ENCODE measurements at regions not wholly inside any gene's neighbourhood (a gene's known extent, or its start where the extent isn't known, plus 50 kb on each side); places are given as distances from the start of the nearest gene placed in this dataset.

DNA sequence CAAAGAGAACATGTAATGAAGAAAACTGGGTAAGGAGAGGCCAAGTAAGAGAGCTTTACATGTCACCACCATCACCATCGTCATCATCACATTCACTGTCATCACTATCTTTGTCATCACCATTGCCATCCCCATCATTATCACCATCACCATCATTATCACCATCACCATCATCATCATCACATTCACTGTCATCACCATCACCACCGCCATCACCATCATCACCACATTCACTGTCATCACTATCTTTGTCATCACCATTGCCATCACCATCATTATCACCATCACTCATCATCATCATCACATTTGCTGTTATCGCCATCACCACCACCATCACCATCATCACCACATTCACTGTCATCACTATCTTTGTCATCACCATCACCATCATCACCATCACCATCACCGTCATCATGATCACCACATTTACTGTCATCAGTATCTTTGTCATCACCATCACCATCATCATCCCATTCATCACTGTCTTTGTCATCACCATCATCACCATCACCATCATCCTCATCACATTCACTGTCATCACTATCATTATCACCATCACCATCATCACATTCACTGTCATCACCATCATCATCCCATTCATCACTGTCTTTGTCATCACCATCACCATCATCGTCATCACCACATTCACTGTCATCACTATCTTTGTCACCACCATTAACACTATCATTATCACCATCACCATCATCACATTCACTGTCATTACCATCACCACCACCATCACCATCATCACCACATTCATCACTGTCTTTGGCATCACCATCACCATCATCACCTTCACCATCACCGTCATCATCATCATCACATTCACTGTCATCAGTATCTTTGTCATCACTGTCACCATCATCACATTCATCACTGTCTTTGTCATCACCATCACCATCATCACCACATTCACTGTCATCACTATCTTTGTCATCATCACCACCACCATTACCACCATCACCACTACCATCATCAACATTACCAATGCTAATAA, 172.3 kb downstream of the ERMARD start:
- TF ChIP-seq, protein P1, sequence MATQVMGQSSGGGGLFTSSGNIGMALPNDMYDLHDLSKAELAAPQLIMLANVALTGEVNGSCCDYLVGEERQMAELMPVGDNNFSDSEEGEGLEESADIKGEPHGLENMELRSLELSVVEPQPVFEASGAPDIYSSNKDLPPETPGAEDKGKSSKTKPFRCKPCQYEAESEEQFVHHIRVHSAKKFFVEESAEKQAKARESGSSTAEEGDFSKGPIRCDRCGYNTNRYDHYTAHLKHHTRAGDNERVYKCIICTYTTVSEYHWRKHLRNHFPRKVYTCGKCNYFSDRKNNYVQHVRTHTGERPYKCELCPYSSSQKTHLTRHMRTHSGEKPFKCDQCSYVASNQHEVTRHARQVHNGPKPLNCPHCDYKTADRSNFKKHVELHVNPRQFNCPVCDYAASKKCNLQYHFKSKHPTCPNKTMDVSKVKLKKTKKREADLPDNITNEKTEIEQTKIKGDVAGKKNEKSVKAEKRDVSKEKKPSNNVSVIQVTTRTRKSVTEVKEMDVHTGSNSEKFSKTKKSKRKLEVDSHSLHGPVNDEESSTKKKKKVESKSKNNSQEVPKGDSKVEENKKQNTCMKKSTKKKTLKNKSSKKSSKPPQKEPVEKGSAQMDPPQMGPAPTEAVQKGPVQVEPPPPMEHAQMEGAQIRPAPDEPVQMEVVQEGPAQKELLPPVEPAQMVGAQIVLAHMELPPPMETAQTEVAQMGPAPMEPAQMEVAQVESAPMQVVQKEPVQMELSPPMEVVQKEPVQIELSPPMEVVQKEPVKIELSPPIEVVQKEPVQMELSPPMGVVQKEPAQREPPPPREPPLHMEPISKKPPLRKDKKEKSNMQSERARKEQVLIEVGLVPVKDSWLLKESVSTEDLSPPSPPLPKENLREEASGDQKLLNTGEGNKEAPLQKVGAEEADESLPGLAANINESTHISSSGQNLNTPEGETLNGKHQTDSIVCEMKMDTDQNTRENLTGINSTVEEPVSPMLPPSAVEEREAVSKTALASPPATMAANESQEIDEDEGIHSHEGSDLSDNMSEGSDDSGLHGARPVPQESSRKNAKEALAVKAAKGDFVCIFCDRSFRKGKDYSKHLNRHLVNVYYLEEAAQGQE (IDR thresholded peaks at IDR 0.05; ENCODE audit: insufficient read depth in 1 of 2, low read depth in 2 of 2, low read length in 2 of 2) = no peak

DNA sequence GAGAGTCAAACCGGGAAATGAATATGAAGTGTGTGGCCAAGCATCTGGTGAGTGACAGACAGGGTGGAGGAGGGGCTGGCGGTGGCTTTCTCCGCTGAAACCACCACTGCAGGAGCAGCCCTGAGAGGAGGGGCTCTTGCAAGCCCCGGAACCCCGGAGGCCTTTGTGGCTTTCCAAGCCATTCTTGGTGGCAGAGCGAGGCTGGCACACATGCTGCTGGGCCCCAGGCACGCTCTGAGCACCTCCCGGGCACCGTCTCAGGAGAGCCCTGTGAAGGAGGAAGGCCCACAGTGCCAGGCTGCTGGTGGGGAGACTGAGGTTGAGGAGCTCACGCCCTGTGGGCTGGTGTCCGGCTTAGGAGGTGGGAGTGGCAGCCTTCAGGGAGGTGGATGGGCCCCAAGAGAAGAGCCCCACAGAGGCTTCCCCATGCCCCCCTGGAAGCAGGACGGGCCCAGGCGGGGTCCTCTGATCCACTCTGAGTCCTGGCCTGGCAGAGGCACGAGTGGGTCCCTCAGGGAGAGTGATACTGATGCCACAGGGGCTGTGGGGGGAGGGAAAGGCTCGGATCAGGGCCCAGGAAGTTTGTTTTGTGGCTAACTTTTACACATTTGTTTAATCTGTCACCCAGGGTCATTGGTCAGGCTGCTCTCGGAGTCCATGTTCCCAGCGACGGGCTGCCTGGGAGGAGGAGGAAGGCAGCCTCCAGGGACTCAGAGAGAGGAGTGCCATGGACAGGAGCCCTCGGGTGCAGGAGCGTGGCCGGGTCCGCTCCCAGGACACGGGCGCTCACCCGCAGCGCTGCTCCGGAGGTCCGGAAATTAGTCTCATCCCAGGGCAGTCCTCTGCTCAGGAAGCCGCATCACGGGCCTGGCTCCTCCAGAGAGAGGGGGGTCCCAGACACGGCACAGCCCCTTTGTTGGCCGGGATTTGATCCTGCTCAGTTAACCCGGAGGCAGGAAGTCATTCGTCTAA, 170.7 kb downstream of the ERMARD start:
- TF ChIP-seq, protein P1 (IDR thresholded peaks at IDR 0.05; ENCODE audit: insufficient read depth in 1 of 2, low read depth in 2 of 2, low read length in 2 of 2) = no peak

DNA sequence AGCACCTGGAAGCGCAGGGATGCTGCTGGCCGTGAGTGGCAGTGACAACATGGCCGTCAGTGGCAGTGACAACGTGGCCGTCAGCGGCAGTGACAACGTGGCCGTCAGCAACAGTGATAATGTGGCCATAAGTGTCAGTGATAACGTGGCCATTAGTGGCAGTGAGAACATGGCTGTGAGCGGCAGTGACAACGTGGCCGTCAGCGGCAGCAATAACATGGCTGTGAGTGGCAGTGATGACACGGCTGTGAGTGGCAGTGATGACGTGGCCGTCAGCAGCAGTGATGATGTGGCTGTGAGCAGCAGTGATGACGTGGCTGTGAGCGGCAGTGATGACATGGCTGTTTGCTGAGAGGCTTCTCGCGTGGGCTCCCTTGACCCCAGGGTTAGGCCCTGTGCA, 169.8 kb downstream of the ERMARD start:
- TF ChIP-seq, protein P1 (IDR thresholded peaks at IDR 0.05; ENCODE audit: insufficient read depth in 1 of 2, low read depth in 2 of 2, low read length in 2 of 2) = no peak
- TF ChIP-seq TAF1 (IDR thresholded peaks at IDR 0.05; ENCODE audit: borderline replicate concordance, insufficient read depth, low read length) = no peak
- no peak for TF ChIP-seq POLR2AphosphoS5 (IDR thresholded peaks at IDR 0.05; ENCODE audit: low read depth, low read length)
- no peak for TF ChIP-seq FOXP2 (optimal IDR thresholded peaks at IDR 0.05; ENCODE audit: borderline replicate concordance, extremely low read depth, extremely low read length, insufficient read depth)
- no peak for TF ChIP-seq SIN3A (IDR thresholded peaks at IDR 0.05; ENCODE audit: borderline replicate concordance, insufficient read depth, low read length)

DNA sequence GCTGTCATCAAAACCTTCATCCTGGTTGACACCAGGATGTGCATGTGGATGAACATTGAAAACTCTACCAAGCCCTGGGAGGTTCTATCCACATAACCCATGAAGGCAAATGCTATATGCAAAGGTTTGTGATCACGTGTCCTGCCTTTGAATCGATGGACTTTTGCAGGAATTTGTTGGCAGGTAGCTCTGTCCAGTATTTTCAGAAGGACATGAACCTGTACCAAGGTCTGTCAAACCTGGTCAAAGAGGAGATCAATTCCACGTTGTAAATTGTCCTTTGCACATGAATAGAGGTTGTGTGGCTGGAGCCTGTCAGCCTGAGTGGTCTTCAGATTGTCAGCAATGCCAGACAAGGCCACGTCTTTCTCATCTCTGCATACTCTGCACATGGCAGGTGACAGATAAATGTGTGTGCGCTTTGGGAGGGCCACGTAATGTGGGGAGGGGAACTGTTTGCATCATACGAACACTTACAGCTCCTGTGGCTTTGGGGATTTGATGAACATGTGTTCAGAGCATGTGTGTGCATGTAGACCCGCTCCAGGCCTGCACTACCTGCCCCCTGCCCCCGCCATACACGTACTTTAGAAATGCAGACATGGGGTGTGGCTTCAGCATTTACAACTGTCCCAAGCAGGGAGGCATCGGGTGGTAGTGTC, 169.1 kb downstream of the ERMARD start:
- TF ChIP-seq POLR2AphosphoS5 (IDR thresholded peaks at IDR 0.05; ENCODE audit: low read depth, low read length) = no peak

DNA sequence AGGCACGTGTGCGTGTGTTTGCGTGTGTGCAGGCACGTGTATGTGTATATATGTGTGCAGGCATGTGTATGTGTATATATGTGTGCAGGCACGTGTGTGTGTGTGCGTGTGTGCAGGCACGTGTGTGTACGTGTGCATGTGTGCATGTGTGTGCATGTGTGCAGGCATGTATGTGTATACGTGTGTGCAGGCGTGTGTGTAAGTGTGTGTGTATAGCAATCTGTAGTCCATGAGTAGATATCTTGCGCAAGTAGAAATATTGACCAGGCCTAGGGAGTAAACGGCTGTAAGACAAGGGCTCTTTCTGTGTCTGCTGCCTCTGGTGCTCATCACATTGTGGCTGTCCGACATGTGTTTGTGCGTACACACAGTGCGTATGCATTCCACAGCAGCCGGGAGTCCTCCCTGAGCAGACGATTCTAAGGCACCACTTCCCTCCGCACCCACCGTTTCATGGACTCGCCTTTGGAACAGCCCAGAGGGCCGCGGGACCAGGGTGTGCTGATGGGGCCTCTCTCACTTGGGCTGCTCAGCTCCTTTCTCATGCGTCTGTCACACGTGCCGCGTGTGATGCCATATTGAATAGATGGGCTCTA, 167.6 kb downstream of the ERMARD start:
- TF ChIP-seq, protein P1 (IDR thresholded peaks at IDR 0.05; ENCODE audit: insufficient read depth in 1 of 2, low read depth in 2 of 2, low read length in 2 of 2) = no peak
- TF ChIP-seq TAF1 (IDR thresholded peaks at IDR 0.05; ENCODE audit: borderline replicate concordance, insufficient read depth, low read length) = no peak
- TF ChIP-seq SIN3A (IDR thresholded peaks at IDR 0.05; ENCODE audit: borderline replicate concordance, insufficient read depth, low read length) = no peak
- TF ChIP-seq FOXP2 (optimal IDR thresholded peaks at IDR 0.05; ENCODE audit: borderline replicate concordance, extremely low read depth, extremely low read length, insufficient read depth) = no peak
- TF ChIP-seq POLR2AphosphoS5 (IDR thresholded peaks at IDR 0.05; ENCODE audit: low read depth, low read length) = no peak
